SK-N-SH (cell line): ENCODE measurements at regions not wholly inside any gene's neighbourhood (a gene's known extent, or its start where the extent isn't known, plus 50 kb on each side); places are given as distances from the start of the nearest gene placed in this dataset.
A peak's percentile ranks its signal among the peaks of the same experiment; 100 is the strongest.
"Not testable (repeated sequence)": the region's sequence is repeated elsewhere in the genome, so short reads cannot be mapped to it uniquely, and the experiment has no call there.

Experiments used
- CTCF ChIA-PET: fragments of 300-600, 350-600 bp; formaldehyde crosslinking; extraction: SDS; loops from one replicate; lab custom pipeline; 2021; lab: Yijun Ruan, JAX
- POLR2A ChIA-PET: fragments of 350-600 bp; sonication (Branson Sonifier 250); formaldehyde crosslinking; extraction: SDS; loops from one replicate; lab custom pipeline; 2020; ENCODE audit warnings: antibody characterized with exemption, inconsistent platforms; lab: Yijun Ruan, JAX
- DNase-seq: peaks from one replicate; pipeline ENCODE4 v3.0.0; 2012
- H2AFZ ChIP-seq: fragments of 200-600 bp; sonication (generic); 2 replicates; pipeline ENCODE4 v1.8.1; 2016; ENCODE audit warnings: antibody characterized with exemption, mild to moderate bottlenecking, low read depth
- H3F3A ChIP-seq: fragments of 200-600 bp; sonication (generic); replicated peaks from 2 replicates; pipeline ENCODE3; 2016; ENCODE audit warnings: antibody characterized with exemption, mild to moderate bottlenecking; ENCODE audit not compliant: insufficient read depth
- H3K27ac ChIP-seq, 2 experiments: fragments of 200-500 bp in 1 of 2; fragments of 200-600 bp in 1 of 2; sonication (Bioruptor generic) in 1 of 2; sonication (generic), shearing (Covaris generic) in 1 of 2; 2 replicates each; pipeline versions ENCODE4 v1.5.1 to v1.6.1; 2014 to 2016; ENCODE audit warnings: low read depth in 2 of 2, inconsistent platforms in 1 of 2, low read length in 1 of 2, mild to moderate bottlenecking in 1 of 2, mixed read lengths in 1 of 2
- H3K27me3 ChIP-seq: fragments of 200-600 bp; sonication (generic), shearing (Covaris generic); 2 replicates; pipeline ENCODE4 v1.6.1; 2016; ENCODE audit warnings: mixed run types; ENCODE audit not compliant: insufficient read depth
- H3K36me3 ChIP-seq, 2 experiments: fragments of 200-500 bp in 1 of 2; fragments of 200-600 bp in 1 of 2; sonication (Bioruptor generic) in 1 of 2; sonication (generic) in 1 of 2; replicated peaks in 1 of 2; 2 replicates each; pipeline versions ENCODE3 to v1.5.1; 2014 to 2016; ENCODE audit warnings: low read length in 1 of 2, mild to moderate bottlenecking in 1 of 2; ENCODE audit not compliant: insufficient read depth in 2 of 2, control insufficient read depth in 1 of 2
- H3K4me1 ChIP-seq, 2 experiments: fragments of 200-500 bp in 1 of 2; fragments of 200-600 bp in 1 of 2; sonication (Bioruptor generic) in 1 of 2; sonication (generic), shearing (Covaris generic) in 1 of 2; 2 replicates each; pipeline versions ENCODE4 v1.5.1 to v1.6.1; 2014 to 2016; ENCODE audit warnings: low read depth in 1 of 2, low read length in 1 of 2, mixed run types in 1 of 2; ENCODE audit not compliant: insufficient read depth in 2 of 2, control insufficient read depth in 1 of 2
- H3K4me2 ChIP-seq: fragments of 200-600 bp; sonication (generic), shearing (Covaris generic); 2 replicates; pipeline ENCODE4 v1.6.1; 2017; ENCODE audit warnings: mixed run types
- H3K4me3 ChIP-seq, 2 experiments: fragments of 200-500 bp in 1 of 2; fragments of 200-600 bp in 1 of 2; sonication (Bioruptor generic) in 1 of 2; sonication (generic), shearing (Covaris generic) in 1 of 2; 2 replicates each; pipeline versions ENCODE4 v1.5.1 to v1.8.1; 2014 to 2016; ENCODE audit warnings: low read depth in 2 of 2, inconsistent platforms in 1 of 2, low read length in 1 of 2, mild to moderate bottlenecking in 1 of 2, mixed read lengths in 1 of 2, moderate library complexity in 1 of 2
- H3K79me2 ChIP-seq: fragments of 200-600 bp; sonication (generic); 2 replicates; pipeline ENCODE4 v1.8.1; 2017; ENCODE audit warnings: mild to moderate bottlenecking; ENCODE audit not compliant: insufficient read depth
- H3K9ac ChIP-seq: fragments of 200-600 bp; sonication (generic); 2 replicates; pipeline ENCODE4 v1.6.1; 2017; ENCODE audit warnings: mixed run types
- H3K9me2 ChIP-seq: fragments of 200-600 bp; sonication (generic); 2 replicates; pipeline ENCODE4 v1.6.1; 2017; ENCODE audit warnings: mixed run types
- H3K9me3 ChIP-seq: fragments of 200-600 bp; sonication (generic); 2 replicates; pipeline ENCODE4 v1.6.1; 2017; ENCODE audit warnings: mixed run types, mild to moderate bottlenecking, moderate library complexity
- H4K20me1 ChIP-seq: fragments of 200-600 bp; sonication (generic); 2 replicates; pipeline ENCODE4 v1.6.1; 2017; ENCODE audit warnings: mild to moderate bottlenecking, mixed run types; ENCODE audit not compliant: insufficient read depth
- WGBS: methylation state at CpG from one replicate; pipeline ENCODE4 v1.1.6; 2017; ENCODE audit warnings: low lambda C conversion rate; 5-methylcytosine and 5-hydroxymethylcytosine counted together

GRCh38 chr1:145475962-145476361, 50.6 kb upstream of the NBPF20 start:
- H3K4me3 ChIP-seq, H3K9me3 ChIP-seq, H4K20me1 ChIP-seq, DNase-seq, H3K27ac ChIP-seq, H3K36me3 ChIP-seq, H3K27me3 ChIP-seq, H3K79me2 ChIP-seq, H3K9ac ChIP-seq, CTCF ChIA-PET, H3F3A ChIP-seq, H2AFZ ChIP-seq, H3K4me1 ChIP-seq, H3K9me2 ChIP-seq, POLR2A ChIA-PET: not testable (repeated sequence)
- H3K4me2 ChIP-seq = 0 out of 2 replicates have a peak overlapping the region, but pooled peaks have one; percentile 15
- WGBS = 12% methylated on average over 20 of the region's 25 CpGs

GRCh38 chr1:145475369-145475915, 50.0 kb upstream of the NBPF20 start:
- H3K36me3 ChIP-seq, H3K27ac ChIP-seq, H4K20me1 ChIP-seq, DNase-seq, H2AFZ ChIP-seq, POLR2A ChIA-PET, H3K4me1 ChIP-seq, H3K9ac ChIP-seq, H3F3A ChIP-seq, H3K79me2 ChIP-seq, H3K27me3 ChIP-seq, H3K4me3 ChIP-seq, H3K9me3 ChIP-seq, CTCF ChIA-PET, H3K9me2 ChIP-seq: not testable (repeated sequence)
- 0% methylated on average over 2 of the region's 41 CpGs for WGBS
- H3K4me2 ChIP-seq = 0 out of 2 replicates have a peak overlapping the region, but pooled peaks have one; percentile 15
